SK-N-SH treated with all-trans-retinoic acid at 6 μM for 48 hours (cell line): ENCODE measurements at regions not wholly inside any gene's neighbourhood (a gene's known extent, or its start where the extent isn't known, plus 50 kb on each side); places are given as distances from the start of the nearest gene placed in this dataset.

Experiments used
- ARNTL ChIP-seq: fragments of 450-650 bp; formaldehyde crosslinking; IDR thresholded peaks from 2 replicates; pipeline ENCODE4 v1.5.0; 2020; ENCODE audit warnings: low read depth, mild to moderate bottlenecking, moderate library complexity, borderline replicate concordance
- BACH2 ChIP-seq: fragments of 250-450 bp; sonication (Bioruptor Pico); IDR thresholded peaks from 2 replicates; pipeline ENCODE4 v1.9.0; 2021; ENCODE audit warnings: mild to moderate bottlenecking, borderline replicate concordance
- CREB5 ChIP-seq: fragments of 250-450 bp; sonication (Bioruptor Pico); IDR thresholded peaks from 2 replicates; pipeline ENCODE4 v1.5.1; 2020; ENCODE audit warnings: low read depth, mild to moderate bottlenecking, moderate library complexity
- CSDC2 ChIP-seq: fragments of 250-450 bp; sonication (Bioruptor Pico); IDR thresholded peaks from 2 replicates; pipeline ENCODE4 v1.5.0; 2020; ENCODE audit warnings: mild to moderate bottlenecking, moderate library complexity
- GLIS3 ChIP-seq: fragments of 250-450 bp; sonication (Bioruptor Pico); IDR thresholded peaks from 2 replicates; pipeline ENCODE4 v1.5.0; 2020; ENCODE audit warnings: mild to moderate bottlenecking, moderate library complexity
- ISL1 ChIP-seq: fragments of 250-450 bp; sonication (Bioruptor Pico); IDR thresholded peaks from 2 replicates; pipeline ENCODE4 v2.1.2; 2022; ENCODE audit warnings: mild to moderate bottlenecking, moderate library complexity
- TOX ChIP-seq: fragments of 250-450 bp; sonication (Bioruptor Pico); IDR thresholded peaks from 2 replicates; pipeline ENCODE4 v1.8.0; 2021; ENCODE audit warnings: mild to moderate bottlenecking, moderate library complexity, borderline replicate concordance
- ZC3H10 ChIP-seq: fragments of 250-450 bp; sonication (Bioruptor Pico); IDR thresholded peaks from 2 replicates; pipeline ENCODE4 v1.5.1; 2021; ENCODE audit warnings: mild to moderate bottlenecking, moderate library complexity
- ZFP3 ChIP-seq: fragments of 250-450 bp; sonication (Bioruptor Pico); IDR thresholded peaks from 2 replicates; pipeline ENCODE4 v1.5.0; 2020; ENCODE audit warnings: mild to moderate bottlenecking, moderate library complexity
- ZFP30 ChIP-seq: fragments of 450-650 bp; formaldehyde crosslinking; IDR thresholded peaks from 2 replicates; pipeline ENCODE4 v1.5.0; 2022; ENCODE audit warnings: mild to moderate bottlenecking, moderate library complexity
- ZNF565 ChIP-seq: fragments of 450-650 bp; formaldehyde crosslinking; conservative IDR thresholded peaks from 2 replicates; pipeline ENCODE4 v1.5.0; 2020; ENCODE audit warnings: low read depth, mild to moderate bottlenecking, moderate library complexity

GRCh38 chr12:61272441-61272840 lies 987.8 kb upstream of the USP15 start:
- TF ChIP-seq ZNF565 (CRISPR knock-in tag) (no peak), TOX (CRISPR knock-in tag) (no peak), GLIS3 (CRISPR knock-in tag) (no peak), ISL1 (CRISPR knock-in tag) (no peak), CREB5 (CRISPR knock-in tag) (no peak), ZFP3 (no peak), ZC3H10 (CRISPR knock-in tag) (no peak), BACH2 (no peak), ZFP30 (CRISPR knock-in tag) (no peak), ARNTL (CRISPR knock-in tag) (no peak), CSDC2 (CRISPR knock-in tag) (no peak)
